A673 (cell line): ENCODE measurements at regions not wholly inside any gene's neighbourhood (a gene's known extent, or its start where the extent isn't known, plus 50 kb on each side); places are given as distances from the start of the nearest gene placed in this dataset.

Experiments used
- EZH2 ChIP-seq: fragments of 200-600 bp; sonication (generic); IDR thresholded peaks from 2 replicates; pipeline ENCODE4 v1.6.1; 2017; ENCODE audit warnings: borderline replicate concordance, low read depth, mild to moderate bottlenecking, mixed read lengths, antibody characterized with exemption, low read length; ENCODE audit not compliant: poor library complexity, severe bottlenecking
- TF ChIP-seq, protein P1 (sequence below): fragments of 300-800, 200-600 bp; sonication (generic); conservative IDR thresholded peaks from 2 replicates; pipeline ENCODE4 v1.5.1; 2017; ENCODE audit warnings: low read depth, mild to moderate bottlenecking, antibody characterized with exemption, low read length, moderate library complexity, mixed read lengths

DNA sequence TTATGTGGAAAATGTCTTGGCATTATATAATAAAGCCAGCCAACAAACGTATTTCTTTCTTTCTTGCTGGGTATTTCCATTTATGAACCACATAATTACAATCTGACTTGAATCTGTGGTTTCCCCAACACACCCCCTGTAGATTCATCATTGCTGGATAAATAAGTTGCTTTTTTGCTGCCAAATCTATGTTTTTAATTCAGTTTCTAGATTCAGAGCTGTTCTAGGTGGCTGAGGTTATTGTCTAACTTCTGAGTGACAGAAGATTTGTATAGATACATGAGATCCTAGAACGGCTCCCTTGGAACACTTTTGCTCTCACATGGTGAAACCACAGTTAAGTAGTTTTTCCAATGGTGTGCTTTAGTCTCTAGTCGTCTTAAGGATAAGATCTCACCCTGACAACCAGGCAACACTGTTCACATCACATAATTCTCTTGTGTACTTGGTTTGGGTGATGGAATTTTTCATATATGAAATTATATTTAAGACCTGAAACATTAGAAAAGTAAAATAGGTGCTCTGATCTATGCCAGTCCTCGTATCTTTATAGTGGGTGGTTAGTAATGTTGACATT, 239.1 kb downstream of the KLF12 start:
- TF ChIP-seq EZH2, result no peak
- TF ChIP-seq, protein P1, sequence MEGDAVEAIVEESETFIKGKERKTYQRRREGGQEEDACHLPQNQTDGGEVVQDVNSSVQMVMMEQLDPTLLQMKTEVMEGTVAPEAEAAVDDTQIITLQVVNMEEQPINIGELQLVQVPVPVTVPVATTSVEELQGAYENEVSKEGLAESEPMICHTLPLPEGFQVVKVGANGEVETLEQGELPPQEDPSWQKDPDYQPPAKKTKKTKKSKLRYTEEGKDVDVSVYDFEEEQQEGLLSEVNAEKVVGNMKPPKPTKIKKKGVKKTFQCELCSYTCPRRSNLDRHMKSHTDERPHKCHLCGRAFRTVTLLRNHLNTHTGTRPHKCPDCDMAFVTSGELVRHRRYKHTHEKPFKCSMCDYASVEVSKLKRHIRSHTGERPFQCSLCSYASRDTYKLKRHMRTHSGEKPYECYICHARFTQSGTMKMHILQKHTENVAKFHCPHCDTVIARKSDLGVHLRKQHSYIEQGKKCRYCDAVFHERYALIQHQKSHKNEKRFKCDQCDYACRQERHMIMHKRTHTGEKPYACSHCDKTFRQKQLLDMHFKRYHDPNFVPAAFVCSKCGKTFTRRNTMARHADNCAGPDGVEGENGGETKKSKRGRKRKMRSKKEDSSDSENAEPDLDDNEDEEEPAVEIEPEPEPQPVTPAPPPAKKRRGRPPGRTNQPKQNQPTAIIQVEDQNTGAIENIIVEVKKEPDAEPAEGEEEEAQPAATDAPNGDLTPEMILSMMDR, result no peak
